Suppressor macrophage treated with lipopolysaccharide for 4 hours (primary cell): ENCODE measurements at regions not wholly inside any gene's neighbourhood (a gene's known extent, or its start where the extent isn't known, plus 50 kb on each side); places are given as distances from the start of the nearest gene placed in this dataset.

ENCODE experiments used
- DNase-seq: peaks from one replicate; pipeline ENCODE4 v3.0.0-alpha.2; 2020

GRCh38 chr20:58087562-58087858 lies 140.9 kb downstream of the ANKRD60 start:
- no peak for DNase-seq

GRCh38 chr20:58086763-58087561 lies 141.5 kb downstream of the ANKRD60 start:
- DNase-seq, result peak; percentile 33

- DNase-seq, result no peak
Measured at GRCh38 chr20:58084966-58085365, 143.5 kb downstream of the ANKRD60 start.

GRCh38 chr20:58084566-58084965 lies 143.9 kb downstream of the ANKRD60 start:
- no peak for DNase-seq

GRCh38 chr20:58081846-58082245 lies 146.6 kb downstream of the ANKRD60 start:
- DNase-seq, result no peak

GRCh38 chr20:58078741-58079522 lies 149.5 kb downstream of the ANKRD60 start:
- DNase-seq, result no peak

- no peak for DNase-seq
Measured at GRCh38 chr20:58077282-58077681, 151.2 kb downstream of the ANKRD60 start.

GRCh38 chr20:58076405-58076804 lies 152.0 kb downstream of the ANKRD60 start:
- DNase-seq, result no peak

GRCh38 chr20:58075586-58076345 lies 152.7 kb downstream of the ANKRD60 start:
- DNase-seq, result no peak

GRCh38 chr20:58073945-58074856 lies 154.3 kb downstream of the ANKRD60 start:
- no peak for DNase-seq

GRCh38 chr20:58072695-58073671 lies 155.5 kb downstream of the ANKRD60 start:
- DNase-seq, result no peak

GRCh38 chr20:58071991-58072390 lies 156.5 kb downstream of the ANKRD60 start:
- DNase-seq, result no peak

- DNase-seq, result no peak
Measured at GRCh38 chr20:58071298-58071697, 157.2 kb downstream of the ANKRD60 start.

GRCh38 chr20:58070664-58071196 lies 157.7 kb downstream of the ANKRD60 start:
- no peak for DNase-seq

GRCh38 chr20:58069796-58070663 lies 158.4 kb downstream of the ANKRD60 start:
- no peak for DNase-seq

GRCh38 chr20:58069207-58069606 lies 159.2 kb downstream of the ANKRD60 start:
- DNase-seq, result no peak

GRCh38 chr20:58065508-58066361 lies 162.7 kb downstream of the ANKRD60 start:
- no peak for DNase-seq

GRCh38 chr20:58064411-58065010 lies 163.9 kb downstream of the ANKRD60 start:
- no peak for DNase-seq

- DNase-seq, result no peak
Measured at GRCh38 chr20:58059260-58059544, 169.3 kb downstream of the ANKRD60 start.
